GM18870 (cell line): ENCODE measurements at regions not wholly inside any gene's neighbourhood (a gene's known extent, or its start where the extent isn't known, plus 50 kb on each side); places are given as distances from the start of the nearest gene placed in this dataset.

Source experiments
- ATAC-seq: cut with Tn5 transposase; IDR thresholded peaks from one replicate; pipeline ENCODE4 v1.9.1; 2021; ENCODE audit warnings: moderate library complexity; ENCODE audit not compliant: unreplicated experiment

DNA sequence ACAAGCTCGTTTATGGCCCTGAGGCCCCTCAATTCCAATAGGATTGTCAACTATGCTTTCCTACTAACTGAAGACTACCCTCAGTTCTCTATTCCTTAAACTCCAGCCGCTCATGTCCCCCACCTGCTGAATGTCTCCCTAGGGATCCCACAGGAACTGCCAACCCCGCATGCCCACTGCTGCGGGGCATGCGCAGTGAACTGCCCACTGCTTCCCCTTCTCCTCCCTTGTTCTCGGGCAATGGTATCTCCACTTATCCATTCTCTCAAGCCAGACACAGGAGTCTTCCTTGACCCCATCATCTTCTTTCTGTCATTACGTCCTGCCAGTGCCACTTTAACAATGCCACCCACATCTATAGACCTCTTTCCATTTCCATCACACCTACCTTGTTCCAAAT lies 90.0 kb downstream of the FGF18 start:
- no peak for ATAC-seq

GRCh38 chr5:171512397-171512796 lies 93.0 kb downstream of the FGF18 start:
- no peak for ATAC-seq

DNA sequence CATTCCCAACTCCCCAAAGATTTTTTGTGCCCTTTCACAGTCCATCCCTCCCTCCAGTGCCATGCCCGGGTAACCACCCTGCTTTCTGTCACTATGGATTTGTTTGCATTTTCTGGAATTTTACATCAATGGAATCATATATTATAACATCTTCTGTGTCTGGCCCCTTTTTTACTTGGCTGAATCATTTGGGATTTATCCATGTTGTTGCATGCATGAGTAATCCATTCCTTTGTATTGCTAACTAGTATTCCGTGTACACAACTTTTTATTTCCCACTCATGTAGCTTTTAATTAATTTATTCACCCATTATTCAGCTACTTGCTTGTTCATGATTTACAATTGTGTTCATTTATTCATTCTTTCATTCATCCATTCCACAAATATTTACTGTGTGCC lies 94.1 kb downstream of the FGF18 start:
- ATAC-seq: no peak

GRCh38 chr5:171518916-171519315 lies 99.5 kb downstream of the FGF18 start:
- no peak for ATAC-seq

GRCh38 chr5:171520300-171521174 lies 101.1 kb downstream of the FGF18 start:
- ATAC-seq: no peak

DNA sequence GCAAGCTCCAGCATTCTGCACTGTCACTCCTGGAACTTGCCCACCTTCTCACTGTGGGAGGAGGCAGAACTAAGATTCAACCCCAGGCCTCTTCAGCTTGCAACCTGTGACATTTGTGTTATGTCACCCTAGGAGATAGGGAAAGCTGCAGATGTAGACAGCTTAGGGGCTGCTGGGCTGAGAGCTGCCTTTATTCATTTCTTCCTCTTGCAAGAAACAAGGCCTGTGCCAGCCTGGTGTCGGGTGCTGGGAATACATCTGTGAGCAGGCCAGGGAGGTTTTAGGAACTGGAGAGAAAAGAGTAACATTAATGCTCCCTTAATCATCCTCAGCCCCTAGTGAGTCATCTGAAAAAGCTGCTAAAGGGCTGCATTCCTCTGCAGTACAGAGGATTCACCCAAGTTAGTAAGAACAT lies 101.8 kb downstream of the FGF18 start:
- no peak for ATAC-seq

- ATAC-seq: no peak
These were observed 102.2 kb downstream of the FGF18 start for GRCh38 chr5:171521679-171522078.

DNA sequence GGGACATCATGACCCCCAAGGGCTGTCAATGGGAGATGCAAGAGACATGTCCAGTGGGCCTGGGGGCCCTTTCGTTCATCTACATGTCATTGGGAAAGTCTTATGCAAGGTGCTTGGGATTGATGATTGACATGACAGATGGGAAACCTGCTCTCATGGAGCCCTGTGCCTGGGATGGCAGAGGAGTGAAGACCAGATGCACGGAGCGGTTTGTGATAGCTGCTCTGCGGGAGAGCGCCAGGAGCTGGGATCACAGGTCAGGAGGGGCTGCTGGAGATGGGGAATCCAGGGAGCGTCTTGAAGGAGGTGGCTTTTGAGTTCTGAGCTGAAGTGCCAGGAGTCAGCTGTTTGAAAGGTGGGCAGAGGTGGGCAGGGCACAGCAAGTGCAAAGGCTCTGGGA lies 104.3 kb downstream of the FGF18 start:
- no peak for ATAC-seq

DNA sequence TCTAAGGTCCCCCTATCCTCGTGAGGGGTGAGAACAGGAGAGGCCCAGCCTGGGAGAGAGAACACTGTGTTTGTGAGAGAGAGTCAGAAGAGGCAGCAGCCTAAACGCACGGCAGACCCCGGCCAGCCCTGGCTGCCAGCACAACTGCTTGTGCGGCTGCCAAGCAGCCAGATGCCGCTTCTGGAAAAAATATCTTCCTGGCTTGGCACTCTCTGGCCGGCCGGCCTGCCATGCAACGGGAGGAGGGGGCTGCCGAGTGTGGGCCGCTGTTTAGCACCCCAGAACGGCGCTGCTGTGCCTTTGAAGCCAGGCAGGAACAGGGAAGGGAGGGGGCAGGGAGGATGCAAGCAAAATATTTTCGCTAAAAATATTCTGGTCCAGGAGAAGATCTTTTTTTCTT lies 105.0 kb downstream of the FGF18 start:
- ATAC-seq: no peak

DNA sequence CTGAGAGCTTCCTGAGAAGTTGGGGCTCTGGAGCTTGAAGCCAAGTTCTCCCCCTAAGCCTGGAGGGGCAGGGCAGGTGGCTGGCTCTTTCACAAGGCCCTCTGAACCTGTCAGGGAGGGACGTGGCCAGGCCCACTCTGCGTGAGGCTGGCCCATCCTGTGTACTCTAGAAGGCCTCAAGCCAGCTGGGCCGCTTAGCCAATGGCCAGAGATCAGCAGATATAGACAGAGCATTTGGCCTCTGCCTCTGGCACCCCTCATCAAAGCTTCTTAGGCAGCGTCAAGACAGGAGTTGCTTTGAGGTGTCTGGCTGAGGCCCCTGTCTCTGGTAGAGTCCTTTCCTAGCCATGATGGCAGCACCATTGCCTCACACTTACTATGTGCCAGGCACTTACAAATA lies 105.6 kb downstream of the FGF18 start:
- ATAC-seq: no peak

- no peak for ATAC-seq
These were observed 108.6 kb downstream of the FGF18 start for GRCh38 chr5:171528036-171528435.

- no peak for ATAC-seq
These were observed 109.6 kb downstream of the FGF18 start for GRCh38 chr5:171528865-171529614.

DNA sequence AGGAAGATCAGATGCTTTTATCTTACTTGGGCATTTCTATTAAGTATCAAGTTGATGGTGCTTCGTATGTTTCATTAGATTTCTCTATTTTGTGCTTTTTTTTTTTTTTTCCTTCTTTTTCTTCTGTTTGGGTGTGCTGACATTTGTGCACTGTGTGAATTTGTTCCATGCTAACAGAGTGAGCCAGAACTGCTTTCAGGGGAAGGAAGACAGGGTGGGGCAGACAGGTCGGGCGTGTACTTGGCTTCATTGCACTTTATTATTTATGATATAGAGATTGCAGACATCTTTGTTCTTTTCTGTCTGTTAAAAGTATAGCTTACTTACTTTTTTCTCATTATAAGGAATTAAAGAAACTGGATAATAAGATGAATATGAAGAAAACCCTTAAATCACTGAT lies 112.2 kb downstream of the FGF18 start:
- no peak for ATAC-seq

DNA sequence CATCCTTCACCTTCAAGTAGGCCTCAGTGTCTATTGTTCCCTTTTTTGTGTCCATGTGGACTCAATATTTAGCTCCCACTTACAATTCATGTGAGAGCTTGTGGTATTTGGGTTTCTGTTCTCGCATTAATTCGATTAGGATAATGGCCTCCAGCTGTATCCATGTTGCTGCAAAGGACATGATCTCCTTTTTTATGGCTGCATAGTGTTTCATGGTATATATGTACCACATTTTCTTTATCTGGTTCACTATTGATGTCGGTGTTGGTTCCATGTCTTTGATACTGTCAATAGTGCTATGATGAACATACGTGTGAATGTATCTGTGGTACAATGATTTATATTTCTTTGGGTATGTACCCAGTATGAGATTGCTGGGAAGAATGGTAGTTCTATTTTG lies 113.7 kb downstream of the FGF18 start:
- no peak for ATAC-seq

DNA sequence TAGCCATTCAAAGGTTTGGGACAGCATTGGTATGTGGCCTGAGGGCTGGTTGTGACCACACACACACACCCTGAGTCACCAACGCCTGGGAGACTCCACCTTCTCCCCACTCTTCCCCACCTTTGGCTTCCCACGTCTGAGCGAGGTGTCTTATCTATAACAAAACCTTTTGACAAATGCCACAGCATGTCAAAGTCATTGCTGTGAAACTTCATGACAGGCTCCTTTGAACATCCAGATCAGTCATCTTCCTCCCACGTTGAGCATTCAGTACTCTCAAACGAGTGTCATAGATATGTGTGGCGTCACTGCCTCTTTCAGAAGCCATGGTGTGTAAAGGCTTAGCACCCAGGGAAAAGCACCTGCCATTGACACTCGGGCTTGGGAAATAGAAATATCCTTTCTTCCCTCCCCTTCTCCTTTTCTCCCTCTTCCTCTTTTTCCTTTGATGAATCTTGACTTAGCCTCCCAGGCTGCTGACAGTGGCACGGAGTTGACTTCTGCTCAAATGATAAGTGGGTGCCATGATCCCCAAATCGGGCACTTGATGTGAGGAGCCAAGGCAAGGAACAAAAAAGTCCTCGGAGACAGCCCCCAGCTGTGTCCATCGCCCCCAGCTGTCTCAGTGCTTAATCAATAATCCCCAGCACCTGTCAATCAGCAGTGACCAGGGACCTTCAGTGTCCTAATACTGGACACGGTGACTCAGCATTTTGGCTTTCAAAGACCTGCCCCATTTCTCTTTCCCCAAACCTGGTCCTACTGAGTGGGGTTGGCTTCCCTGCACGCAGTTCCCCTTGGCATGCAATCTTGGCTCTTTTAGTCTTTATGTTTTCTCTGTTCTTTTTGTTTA lies 114.8 kb downstream of the FGF18 start:
- ATAC-seq: no peak

DNA sequence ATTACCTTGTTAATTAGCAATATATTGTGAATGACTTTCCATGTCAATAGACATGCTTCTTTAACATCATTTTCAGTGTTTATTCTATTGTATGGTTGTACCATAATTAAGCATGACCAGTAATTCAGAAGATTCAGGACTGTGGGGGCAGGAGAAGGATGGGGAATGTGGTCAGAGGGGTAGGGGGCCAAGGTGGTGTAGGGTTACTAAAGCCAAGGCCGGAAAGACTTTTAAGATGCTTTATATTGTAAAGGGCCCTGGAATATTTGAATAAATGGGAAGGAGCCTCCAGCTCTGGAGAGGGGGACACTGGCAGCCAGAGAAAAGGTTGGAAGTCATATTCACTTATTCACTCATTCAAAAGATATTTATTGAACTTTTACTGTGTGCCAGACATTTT lies 115.7 kb downstream of the FGF18 start:
- ATAC-seq: no peak

- no peak for ATAC-seq
These were observed 117.8 kb downstream of the FGF18 start for GRCh38 chr5:171537070-171537849.

DNA sequence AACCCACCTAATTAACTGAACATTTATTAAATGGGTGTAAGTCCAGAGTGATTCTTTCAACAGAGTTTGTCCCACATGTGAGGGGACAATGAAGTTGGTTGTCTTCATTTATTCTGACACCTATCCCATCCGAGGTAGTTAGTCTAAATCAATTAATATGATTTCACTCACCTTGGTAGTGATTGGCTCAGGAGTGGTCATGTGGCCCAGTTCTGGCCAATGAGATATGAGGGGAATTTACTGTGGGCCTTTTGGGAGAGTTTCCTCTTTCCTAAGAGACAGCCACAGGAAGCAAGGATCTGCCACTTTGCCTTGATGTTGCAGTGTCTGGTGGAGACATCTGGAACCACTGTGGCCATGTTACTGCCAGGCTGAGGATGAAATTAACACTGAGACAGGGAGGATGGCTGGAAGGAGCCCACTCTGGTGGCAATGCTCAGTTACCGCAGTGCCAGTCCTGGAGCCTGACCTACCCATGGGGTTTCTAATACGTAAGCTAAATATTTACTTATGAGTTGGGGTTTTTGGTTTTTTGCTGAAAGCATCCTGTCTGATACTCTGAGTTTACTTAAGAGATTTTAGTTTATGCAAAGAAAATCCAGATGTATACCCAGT lies 118.6 kb downstream of the FGF18 start:
- ATAC-seq: no peak

DNA sequence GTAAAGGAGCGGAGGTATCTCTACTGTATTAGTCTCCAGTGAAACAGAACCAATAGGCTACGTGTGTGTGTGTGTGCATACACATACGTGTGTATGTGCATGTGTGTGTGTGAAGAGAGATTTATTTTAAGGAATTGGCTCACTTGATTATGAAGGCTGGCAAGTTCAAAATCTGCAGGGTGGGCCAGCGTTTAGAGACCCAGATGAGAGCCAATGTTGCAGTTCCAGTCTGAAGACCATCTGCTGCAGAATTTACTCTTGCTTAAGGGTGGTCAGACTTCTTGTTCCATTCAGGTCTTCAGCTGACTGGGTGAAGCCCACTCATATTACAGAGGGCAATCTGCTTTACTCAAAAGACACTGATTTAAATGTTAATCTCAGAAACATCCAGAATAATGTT lies 119.2 kb downstream of the FGF18 start:
- no peak for ATAC-seq

- ATAC-seq: no peak
These were observed 121.4 kb downstream of the FGF18 start for GRCh38 chr5:171540865-171541264.
